Urothelium cell line (cell line): ENCODE measurements at regions not wholly inside any gene's neighbourhood (a gene's known extent, or its start where the extent isn't known, plus 50 kb on each side); places are given as distances from the start of the nearest gene placed in this dataset.

Experiments
- DNase-seq: peaks from one replicate; pipeline ENCODE4 v3.0.0; 2011; ENCODE audit warnings: low spot score, mixed read lengths
- FAIRE-seq: peaks from 2 replicates; lab custom pipeline; 2011; peaks lifted over from hg19 to GRCh38; lab: Jason Lieb, UNC

DNA sequence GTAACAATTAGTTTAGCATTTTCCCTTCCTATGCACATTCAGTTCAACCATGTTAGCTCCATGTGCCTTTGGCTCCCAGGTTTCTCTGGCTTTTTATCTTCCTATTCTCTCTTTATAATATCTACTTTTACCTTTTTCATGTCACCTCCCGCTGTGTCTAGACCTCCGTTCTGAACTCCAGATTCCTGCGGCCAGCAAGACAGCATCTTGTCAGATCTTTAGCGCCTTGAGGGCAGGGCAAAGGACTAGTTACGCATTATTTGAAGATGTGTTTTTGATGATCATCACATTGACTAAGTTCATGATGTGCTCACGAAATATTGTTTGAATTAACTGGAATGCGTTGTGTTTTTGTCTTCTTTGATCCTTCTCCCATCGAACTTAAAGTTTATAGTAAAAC lies 1126.8 kb downstream of the CDH11 start:
- DNase-seq (no peak), FAIRE-seq (no peak)

DNA sequence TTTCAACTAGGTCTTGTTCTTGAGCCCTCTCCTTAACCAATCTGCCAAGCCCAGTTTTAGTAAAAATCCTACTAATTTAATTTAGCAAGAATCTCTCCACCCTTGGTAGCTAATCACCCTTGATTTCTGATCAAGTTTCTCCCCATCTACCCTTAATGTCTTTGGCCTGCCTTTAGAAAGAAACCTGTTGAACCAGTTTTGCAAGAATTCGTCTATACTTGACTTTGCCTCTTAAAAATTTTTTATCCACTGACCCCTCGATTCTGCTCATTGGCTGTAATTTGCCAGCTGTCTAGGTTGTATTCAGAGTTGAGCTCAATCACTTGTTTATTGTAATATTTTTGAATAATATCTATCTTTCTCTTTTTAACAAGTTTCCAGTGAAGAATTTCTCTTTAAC lies 1138.5 kb downstream of the CDH11 start:
- FAIRE-seq (no peak), DNase-seq (no peak)

DNA sequence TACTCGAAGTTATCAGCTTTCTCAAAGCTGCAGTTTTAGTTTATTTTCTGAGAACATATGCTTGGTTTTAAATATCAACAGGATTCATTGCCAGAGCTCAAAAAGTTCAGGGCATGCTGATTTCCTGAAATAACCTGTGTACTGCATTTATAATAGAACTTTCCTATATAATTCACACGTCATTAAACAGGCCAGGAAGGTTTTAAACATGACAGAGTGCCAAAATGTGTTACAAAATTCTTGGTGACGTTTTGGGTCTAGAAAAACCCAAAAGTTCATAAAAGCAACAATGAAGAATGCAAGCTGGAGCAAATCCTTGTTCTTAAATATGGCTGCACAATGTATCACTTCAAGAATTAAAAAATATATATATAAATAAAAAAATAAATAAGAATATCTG lies 1139.1 kb downstream of the CDH11 start:
- FAIRE-seq (no peak), DNase-seq (no peak)

DNA sequence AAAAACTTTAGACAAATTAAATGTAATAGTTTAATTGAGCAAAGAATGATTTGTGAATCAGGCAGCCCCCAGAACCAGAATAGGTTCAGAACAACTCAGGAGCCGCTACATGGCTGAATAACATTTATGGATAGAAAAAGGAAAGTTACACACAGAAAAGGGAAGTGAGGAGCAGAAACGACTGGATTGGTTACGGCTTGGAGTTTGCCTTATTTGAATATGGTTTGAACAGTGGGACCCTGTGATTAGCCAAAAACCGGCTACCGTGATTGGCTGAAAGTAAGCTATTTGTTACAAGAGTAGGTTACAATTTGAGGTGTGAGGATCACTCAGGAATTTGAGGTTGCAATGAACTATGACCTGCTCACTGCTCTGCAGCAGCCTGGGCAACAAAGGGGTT lies 1139.8 kb downstream of the CDH11 start:
- DNase-seq: no peak
- no peak for FAIRE-seq

DNA sequence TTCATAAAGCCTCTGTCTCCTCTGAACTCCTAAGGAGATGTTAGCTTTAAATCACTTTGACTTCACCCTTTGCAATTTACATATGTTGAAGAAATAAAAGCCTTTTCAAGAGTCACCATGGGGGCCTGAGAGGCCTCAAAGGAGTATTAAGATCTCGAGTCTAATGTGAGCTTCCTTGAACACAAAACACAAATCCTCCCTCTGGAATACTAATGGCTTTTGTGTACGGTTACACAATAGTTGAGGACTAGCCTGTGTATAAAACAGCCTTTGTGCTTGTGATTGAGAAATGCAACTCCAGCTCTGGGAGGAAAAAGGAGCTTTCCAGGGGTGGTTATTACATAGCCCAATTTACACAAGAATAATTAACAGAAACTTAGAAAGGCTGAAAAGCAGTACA lies 1140.2 kb downstream of the CDH11 start:
- FAIRE-seq (no peak), DNase-seq (no peak)

DNA sequence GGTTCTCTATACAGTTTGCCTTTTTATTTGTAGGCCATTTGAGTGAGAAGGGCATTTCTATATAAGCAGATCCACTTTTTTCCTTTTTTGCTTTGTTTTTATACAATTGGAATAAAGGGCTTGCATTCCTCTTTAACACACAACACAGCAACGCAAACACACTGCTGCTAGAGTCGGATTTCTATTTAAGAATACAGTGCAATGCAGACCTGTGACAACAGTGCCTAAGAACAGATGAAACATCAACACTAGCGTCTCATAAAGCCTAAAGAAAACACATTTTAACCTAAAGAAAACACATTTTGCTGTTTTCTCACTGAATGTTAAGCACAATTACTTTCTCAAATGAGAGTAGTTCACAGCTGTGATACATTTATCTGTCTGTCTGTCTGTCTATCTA lies 1141.1 kb downstream of the CDH11 start:
- FAIRE-seq (no peak), DNase-seq (no peak)

DNA sequence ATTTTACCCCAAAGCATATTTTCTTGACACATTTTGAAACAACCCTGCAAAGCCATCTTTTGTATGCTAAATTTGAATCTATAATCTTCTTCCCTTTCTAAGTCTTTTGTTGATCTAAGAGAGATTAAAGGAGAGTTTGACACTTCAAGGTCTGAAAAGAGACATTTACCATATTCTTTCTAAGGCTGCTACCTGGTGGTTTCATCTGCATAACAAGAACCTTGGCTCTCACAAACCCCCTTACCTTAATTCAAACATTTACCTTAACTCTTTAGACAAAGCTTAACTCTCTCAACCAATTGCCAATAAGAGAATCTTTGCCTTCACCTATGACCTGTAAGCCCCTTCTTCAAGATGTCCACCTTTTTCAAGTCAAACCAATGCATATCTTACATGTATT lies 1143.6 kb downstream of the CDH11 start:
- DNase-seq (no peak), FAIRE-seq (no peak)

DNA sequence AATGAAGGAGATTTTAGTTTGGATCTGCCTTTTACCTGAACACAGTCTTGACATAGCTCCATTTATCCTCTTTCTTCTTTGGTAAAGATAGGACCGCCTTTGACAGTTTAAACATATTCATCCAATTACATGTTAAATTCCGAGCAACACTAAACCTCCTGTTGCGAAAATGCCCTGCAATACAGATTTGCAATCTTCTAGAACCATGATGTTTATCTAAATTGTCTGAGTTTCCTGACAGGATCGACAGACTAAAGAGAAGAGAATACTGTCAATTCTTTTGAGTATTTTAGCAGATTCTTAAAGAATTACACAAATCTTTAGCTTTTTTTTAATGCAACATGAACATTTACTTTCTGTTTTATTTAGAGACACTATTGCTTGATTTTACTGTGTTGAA lies 1145.5 kb downstream of the CDH11 start:
- DNase-seq (no peak), FAIRE-seq (no peak)

DNA sequence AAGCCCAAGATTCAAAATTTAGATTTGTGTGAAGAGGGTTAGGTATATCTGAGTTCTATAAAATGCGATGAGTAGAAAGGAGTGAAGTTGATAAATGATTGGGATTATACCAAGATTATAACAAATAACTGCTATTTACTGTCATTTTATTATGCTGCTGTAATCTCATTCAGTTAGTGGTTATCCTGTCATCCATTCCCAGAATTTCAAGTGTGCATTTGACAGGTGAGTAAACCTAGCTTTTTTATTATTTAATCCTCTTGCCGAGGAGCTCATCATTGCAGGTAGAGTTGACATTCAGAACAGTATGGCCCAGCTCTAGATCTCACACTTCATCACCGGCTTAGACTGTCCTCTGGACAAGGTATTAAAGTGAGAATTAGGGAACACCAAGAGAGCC lies 1146.2 kb downstream of the CDH11 start:
- FAIRE-seq (no peak), DNase-seq (no peak)

DNA sequence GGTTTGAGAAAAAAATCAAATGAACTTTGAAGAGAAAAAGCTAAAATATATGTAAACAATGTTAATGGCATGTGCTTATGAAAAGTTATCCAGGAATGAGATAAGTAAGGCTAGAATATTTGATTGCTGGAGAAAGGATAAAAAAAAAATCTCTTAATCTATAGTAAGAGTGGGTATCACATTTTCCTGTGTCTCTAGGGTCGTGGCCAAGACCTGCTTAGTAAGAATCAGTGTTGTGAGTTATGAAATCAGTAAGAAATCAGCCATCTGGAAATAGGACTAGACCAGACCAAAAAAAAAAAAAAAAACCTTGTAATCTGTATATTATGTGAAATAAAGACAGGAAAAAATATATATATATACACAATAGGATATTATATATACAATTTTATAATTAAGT lies 1153.9 kb downstream of the CDH11 start:
- FAIRE-seq (no peak), DNase-seq (no peak)

DNA sequence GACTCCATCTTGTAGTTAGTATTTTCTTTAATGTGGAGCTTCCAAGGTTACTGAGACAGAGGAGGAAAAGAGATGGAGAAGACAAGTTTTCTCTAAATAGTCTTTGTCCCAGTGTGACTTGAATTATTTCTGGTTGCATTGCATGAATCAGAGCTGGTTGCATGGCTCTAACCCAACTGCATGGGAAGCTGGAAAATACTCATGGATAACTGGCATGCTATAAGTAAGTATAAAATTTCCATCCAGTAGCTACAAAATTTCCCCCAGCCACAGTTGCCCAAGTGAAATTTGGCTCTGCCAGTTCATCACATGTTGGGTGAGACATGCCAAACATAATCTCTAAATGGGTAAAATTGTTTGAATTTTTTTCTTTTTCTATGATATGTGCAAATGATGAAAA lies 1161.5 kb downstream of the CDH11 start:
- DNase-seq (no peak), FAIRE-seq (no peak)

DNA sequence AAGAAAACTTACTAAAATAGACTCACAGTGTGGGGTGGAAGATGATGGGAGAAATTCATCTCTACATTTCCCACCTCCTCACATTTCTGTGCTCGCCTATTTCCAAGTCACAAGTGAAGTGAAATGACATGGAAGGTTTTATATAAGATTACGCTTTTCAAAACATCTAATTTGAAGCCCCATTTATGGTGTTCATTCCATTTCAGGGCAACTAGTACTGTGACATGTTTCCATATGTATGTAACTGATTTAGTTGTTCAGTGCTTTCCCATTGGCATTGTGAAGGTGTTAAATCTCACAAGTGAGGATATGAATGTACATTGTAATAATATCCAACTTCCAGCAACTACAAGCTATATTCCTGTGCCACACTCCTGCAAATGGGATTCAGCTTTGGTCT lies 1174.8 kb downstream of the CDH11 start:
- DNase-seq: no peak
- FAIRE-seq: no peak

DNA sequence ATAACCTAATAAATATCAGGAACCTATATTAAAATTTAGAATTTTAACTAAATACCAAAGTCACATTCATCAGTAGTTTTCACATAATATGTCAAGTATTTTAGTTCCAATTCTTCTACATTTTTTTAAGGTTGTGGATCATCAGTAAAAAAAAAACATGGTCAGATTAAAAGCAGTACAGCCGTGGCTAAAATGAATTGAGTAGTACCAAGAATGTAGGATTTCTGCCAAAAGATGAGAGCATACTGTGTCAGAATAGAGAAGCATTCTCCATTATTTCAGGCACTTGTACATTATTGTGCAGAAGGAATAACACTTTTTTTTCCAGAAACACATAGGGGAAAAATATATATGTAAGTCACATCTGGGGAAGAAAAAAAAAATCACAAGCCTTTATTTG lies 1176.1 kb downstream of the CDH11 start:
- DNase-seq (no peak), FAIRE-seq (no peak)

DNA sequence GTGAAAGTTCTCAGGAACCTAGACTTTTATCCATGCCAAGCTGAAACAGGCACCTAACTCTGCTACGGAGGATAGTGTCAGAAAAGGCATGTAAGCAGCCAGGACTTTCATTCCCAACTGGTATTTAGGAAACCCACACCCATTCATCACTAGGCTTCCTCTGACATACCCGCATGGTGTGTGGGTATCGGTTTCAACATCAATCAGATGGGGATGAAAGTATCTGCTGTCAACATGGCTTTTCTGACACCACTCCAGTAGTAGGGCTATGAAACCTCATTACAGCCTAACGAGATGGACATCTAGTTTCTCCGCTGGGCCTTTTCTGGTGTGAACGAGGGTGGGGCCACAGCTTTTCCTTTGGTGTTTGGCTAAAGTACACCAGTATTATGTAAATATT lies 1178.3 kb downstream of the CDH11 start:
- no peak for FAIRE-seq
- no peak for DNase-seq

DNA sequence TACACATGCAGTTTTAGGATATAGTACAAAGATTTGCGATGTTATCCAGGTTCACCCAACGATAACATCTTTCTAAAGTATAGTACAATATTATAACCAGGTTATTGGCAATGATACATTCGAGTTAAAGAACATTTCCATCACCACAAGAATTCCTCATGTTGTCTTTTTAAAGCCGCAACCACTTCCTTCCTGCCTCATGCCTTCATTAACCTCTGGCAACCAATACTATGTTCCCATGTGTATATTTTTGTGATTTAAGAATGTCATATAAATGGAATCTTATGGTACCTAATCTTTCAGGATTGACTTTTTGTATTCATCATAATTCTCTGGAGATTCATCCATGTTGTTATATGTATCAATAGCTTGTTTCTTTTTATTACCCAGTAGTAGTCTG lies 1183.2 kb downstream of the CDH11 start:
- DNase-seq: no peak
- no peak for FAIRE-seq

DNA sequence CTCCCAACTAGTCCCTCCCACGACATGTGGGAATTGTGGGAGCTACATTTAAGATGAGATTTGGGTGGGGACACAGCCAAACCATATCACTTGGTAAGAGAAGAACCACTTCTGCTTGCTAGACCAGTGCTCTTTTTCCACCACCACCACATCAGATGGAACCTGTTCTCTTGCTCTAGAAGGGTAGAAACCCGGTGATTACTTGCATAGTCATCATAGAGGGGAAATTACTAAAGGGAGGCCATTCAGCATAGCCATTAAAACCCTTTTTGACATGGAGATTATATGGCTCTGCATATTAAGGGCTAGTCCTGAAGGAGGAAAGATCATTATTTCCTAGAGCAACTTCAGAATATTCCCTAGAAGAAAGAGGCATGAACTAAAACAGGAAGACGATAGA lies 1188.0 kb downstream of the CDH11 start:
- DNase-seq (no peak), FAIRE-seq (no peak)

DNA sequence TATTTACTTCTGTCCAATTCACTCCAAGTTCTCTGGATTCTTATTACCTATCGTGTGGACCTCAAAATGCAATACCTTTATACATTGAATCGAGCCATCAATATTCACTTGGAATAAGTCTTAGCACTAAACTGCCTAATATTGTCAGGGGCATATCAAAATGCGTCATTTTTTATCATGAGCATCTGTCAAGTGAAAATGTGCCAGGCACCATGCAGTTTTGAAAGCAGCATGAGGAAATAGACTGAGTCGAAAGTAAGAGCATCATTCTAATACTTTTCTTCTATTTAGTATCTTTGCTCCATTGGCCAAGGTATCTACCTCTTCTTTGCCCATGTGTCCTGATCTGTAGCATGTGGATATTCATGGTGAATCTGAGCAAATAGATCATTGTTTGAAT lies 1193.4 kb downstream of the CDH11 start:
- DNase-seq (no peak), FAIRE-seq (no peak)

DNA sequence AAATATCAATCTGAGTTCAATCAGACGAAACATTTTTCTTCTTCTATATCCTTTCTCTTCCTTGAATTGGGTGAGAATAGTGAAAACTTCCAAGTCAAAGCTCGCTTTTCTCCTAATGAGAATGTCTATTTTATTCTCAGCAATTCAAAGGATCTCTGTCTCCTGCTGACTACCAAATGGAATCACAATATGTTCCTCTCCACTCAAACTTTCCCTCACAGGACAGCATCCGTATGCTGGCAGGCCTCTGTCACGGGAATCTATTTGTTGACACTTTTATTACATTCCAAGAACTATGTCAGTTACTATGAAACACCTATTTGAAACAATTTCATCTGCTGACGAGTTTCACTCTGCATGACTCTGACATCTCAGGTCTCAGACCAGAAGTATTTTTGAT lies 1196.6 kb downstream of the CDH11 start:
- FAIRE-seq: no peak
- DNase-seq: no peak

DNA sequence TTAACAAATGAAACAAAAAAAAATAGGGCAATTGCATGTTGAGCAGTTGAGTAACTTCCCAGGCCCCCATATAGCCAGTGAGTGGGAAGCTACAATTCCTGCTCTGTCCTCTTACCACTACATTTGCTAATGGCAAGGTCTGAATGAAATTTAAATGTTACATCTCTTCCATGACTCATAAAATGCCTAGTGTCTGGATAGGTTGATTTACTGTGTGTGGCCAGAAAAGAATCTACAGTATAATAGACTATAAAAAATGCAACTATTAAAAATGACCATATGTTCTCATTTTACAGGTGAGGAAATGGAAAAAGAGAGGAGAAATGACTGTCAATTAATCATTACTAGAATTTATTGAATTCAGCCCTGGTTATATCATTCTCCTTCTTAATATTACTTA lies 1199.3 kb downstream of the CDH11 start:
- FAIRE-seq: no peak
- DNase-seq: no peak

DNA sequence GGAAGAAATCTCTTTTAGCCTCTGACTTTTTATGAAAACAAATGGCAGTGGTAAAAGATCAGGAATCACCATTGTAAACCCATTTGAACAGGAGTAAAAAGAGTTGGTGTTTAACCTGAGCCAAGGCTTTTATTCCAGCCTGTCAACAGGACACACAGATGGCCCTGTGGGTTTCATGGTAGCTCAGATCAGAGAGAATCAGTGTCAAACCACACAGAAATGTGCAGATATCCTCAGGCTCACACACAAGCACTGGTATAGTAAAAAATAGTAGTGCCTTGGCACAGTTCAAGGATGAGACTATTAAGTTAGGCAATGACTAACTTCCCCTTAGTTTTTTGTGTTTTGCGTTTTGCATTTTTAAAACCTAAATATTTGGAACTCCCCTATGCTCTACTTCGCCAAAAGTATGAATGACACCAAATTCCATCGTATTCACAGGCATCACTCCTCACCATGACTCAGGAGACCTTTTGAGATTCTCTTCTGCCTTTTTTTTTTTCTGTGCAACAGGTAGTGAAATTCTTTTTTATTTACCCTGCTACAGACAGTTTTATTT lies 1200.0 kb downstream of the CDH11 start:
- DNase-seq (no peak), FAIRE-seq (no peak)

DNA sequence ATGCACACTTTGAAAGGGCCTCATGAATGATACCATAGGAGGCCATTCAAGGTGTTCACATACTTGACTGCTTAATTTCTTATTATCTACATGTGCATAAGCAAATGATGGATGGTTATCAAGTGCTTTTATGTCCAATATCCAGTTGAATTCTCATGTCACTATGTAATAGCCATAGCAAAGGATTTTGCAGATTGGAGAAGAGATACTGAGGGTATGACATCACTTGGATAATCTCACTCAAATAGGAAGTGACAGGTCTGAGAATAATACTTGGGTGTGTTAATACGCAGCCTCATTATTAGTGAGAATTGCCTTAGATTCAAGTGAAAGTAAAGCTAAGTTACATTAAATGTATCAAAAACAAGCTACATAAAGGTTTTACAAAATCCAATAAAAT lies 1208.6 kb downstream of the CDH11 start:
- DNase-seq (no peak), FAIRE-seq (no peak)

DNA sequence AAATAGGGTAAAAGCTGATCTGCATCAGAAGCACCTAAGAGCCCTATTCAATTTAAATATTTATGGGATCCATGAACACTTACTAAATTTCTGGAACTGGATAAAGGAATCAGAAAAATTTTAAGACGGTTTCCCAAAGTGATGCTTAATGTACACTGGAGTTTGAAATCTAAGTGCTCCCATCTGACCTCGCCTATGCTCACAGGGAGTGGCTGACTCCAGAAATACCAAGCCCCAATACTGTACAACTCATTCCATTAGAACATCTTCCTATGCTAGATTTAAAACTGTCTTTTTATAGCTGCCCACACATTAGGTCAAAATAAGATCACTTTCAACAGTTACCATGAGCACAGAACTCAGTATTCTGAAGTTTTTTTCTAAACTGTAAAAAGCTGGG lies 1214.6 kb downstream of the CDH11 start:
- DNase-seq: no peak
- FAIRE-seq: no peak

DNA sequence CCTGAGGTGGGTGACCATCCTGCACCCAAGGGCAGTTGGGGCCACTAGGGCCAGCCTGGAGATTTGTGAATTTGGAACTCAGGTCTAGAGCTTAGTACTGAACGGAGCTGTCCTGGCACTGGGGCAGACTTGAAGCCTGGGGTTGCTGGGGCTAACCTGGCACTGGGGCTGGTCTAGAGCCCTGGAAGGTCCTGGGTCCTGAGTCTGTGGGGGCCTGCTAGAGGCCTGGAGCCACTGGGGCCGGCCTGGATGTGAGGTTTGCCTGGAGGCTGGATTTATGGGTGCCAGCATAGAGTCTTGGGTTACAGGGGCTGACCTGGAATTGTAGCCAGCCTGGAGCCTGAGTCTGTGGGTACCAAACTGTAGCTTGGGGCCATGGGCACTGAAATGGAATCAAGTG lies 1216.9 kb downstream of the CDH11 start:
- no peak for DNase-seq
- FAIRE-seq: no peak

DNA sequence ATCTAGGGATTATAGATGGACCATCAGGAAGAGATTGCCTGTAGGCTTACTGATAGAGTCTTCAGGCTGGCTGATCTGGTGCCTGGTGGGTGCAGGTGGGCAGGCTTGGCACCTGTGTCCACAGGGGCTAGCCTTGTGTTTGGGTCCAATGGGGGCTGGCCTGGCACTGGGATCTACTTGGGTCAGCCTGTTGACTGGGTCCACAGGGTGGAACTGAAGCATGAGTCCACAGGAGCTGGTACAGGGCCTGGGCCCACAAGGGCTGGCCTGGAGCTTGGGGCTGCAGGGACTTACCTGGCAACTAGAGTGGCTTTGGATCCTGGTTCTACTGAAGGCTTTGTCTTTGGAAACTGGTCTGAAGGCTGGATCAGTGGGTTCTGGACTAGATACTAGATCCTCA lies 1217.7 kb downstream of the CDH11 start:
- FAIRE-seq (no peak), DNase-seq (no peak)
